GM12878 (cell line): ENCODE measurements at regions not wholly inside any gene's neighbourhood (a gene's known extent, or its start where the extent isn't known, plus 50 kb on each side); places are given as distances from the start of the nearest gene placed in this dataset.

Experiments used
- ASH2L ChIP-seq: fragments of 300-600, 200-600 bp; sonication (generic); IDR thresholded peaks from 2 replicates; pipeline ENCODE4 v1.6.1; 2017; ENCODE audit warnings: low read depth, mild to moderate bottlenecking, borderline replicate concordance
- ATF2 ChIP-seq: IDR thresholded peaks from 2 replicates; pipeline ENCODE4 v1.6.1; 2012; ENCODE audit warnings: low read length, inconsistent platforms
- CHD4 ChIP-seq: fragments of 200-600 bp; sonication (generic); IDR thresholded peaks from 2 replicates; pipeline ENCODE4 v1.6.1; 2016; ENCODE audit warnings: mild to moderate bottlenecking
- CREM ChIP-seq: IDR thresholded peaks from 2 replicates; pipeline ENCODE4 v1.6.1; 2014; ENCODE audit warnings: antibody characterized with exemption, low read depth
- CTCF ChIP-seq, 3 experiments: IDR thresholded peaks in 2 of 3; conservative IDR thresholded peaks in 1 of 3; 2 replicates each; pipeline ENCODE4 v1.5.1; 2011; ENCODE audit warnings: low read depth in 3 of 3, low read length in 3 of 3, mild to moderate bottlenecking in 3 of 3, control low read depth in 2 of 3, moderate library complexity in 2 of 3, inconsistent platforms in 1 of 3, mixed read lengths in 1 of 3; ENCODE audit not compliant: control insufficient read depth in 2 of 3, insufficient read depth in 1 of 3; ENCODE audit errors: extremely low read depth in 1 of 3
- EZH2 ChIP-seq: IDR thresholded peaks from 2 replicates; pipeline ENCODE4 v1.6.1; 2012; ENCODE audit warnings: low read depth, mild to moderate bottlenecking, control low read depth, inconsistent platforms, low read length, borderline replicate concordance; ENCODE audit not compliant: control insufficient read depth
- FOS ChIP-seq: IDR thresholded peaks from 3 replicates; pipeline ENCODE4 v1.6.1; 2011; ENCODE audit warnings: borderline replicate concordance; ENCODE audit not compliant: insufficient read length; ENCODE audit errors: extremely low read depth
- GABPA ChIP-seq: IDR thresholded peaks from 2 replicates; pipeline ENCODE4 v1.6.1; 2014; ENCODE audit warnings: antibody characterized with exemption, low read depth, mild to moderate bottlenecking, inconsistent platforms
- HCFC1 ChIP-seq: fragments of 150-350 bp; IDR thresholded peaks from 2 replicates; pipeline ENCODE4 v1.6.1; 2014; ENCODE audit warnings: low read length
- PRDM15 ChIP-seq: fragments of 450-650 bp; formaldehyde crosslinking; IDR thresholded peaks from 2 replicates; pipeline ENCODE4 v1.4.0; 2020; ENCODE audit warnings: mild to moderate bottlenecking, moderate library complexity
- TF ChIP-seq, protein P1 (sequence below): fragments of 450-650 bp; conservative IDR thresholded peaks from 2 replicates; pipeline ENCODE4 v1.6.1; 2017; ENCODE audit warnings: mild to moderate bottlenecking, moderate library complexity
- TF ChIP-seq, protein P2 (sequence below): fragments of 450-650 bp; IDR thresholded peaks from 2 replicates; pipeline ENCODE4 v1.6.1; 2017; ENCODE audit warnings: mild to moderate bottlenecking, moderate library complexity

DNA sequence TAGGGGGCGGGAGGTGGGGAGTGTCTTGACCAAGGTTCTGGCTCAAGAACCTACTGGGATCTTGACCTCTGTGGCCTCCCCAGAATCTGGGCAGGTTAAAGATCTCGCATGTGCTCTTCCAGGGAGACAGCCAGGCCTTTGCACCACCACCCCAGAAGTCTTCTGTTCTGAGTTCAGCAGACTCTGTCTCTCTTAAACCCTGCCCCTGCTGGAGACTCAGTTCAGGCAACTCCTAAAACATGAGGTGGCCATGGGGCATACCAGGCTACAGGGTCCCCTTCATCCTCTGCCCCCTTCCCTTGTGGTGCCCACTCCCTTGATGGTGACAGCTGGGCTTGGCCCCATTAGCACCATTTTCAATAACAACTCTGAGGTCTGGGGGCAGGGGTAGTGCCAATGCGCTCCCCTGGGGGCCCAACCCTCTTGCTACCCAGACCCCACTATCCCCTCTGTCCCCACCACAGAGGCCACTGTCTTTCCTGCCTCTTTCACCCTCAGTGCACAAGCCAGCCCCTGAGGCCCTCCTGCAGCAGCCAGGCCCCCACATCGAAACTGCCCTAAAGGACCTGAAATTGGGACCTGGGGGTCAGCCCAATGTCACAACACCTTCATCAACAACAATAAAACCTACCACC, 132.7 kb upstream of the RUNX3 start:
- TF ChIP-seq FOS (no peak), ASH2L (no peak), CTCF (IDR thresholded peaks at IDR 0.05 in 2 of 3, conservative IDR thresholded peaks at IDR 0.05 in 1 of 3; ENCODE audit: control insufficient read depth in 2 of 3, extremely low read depth in 1 of 3, insufficient read depth in 1 of 3, low read depth in 3 of 3, low read length in 3 of 3) (no peak), GABPA (no peak), CREM (no peak), PRDM15 (CRISPR knock-in tag) (no peak), ATF2 (no peak), EZH2 (no peak), HCFC1 (no peak), CHD4 (no peak)
- TF ChIP-seq, protein P1, sequence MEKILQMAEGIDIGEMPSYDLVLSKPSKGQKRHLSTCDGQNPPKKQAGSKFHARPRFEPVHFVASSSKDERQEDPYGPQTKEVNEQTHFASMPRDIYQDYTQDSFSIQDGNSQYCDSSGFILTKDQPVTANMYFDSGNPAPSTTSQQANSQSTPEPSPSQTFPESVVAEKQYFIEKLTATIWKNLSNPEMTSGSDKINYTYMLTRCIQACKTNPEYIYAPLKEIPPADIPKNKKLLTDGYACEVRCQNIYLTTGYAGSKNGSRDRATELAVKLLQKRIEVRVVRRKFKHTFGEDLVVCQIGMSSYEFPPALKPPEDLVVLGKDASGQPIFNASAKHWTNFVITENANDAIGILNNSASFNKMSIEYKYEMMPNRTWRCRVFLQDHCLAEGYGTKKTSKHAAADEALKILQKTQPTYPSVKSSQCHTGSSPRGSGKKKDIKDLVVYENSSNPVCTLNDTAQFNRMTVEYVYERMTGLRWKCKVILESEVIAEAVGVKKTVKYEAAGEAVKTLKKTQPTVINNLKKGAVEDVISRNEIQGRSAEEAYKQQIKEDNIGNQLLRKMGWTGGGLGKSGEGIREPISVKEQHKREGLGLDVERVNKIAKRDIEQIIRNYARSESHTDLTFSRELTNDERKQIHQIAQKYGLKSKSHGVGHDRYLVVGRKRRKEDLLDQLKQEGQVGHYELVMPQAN: no peak
- TF ChIP-seq, protein P2, sequence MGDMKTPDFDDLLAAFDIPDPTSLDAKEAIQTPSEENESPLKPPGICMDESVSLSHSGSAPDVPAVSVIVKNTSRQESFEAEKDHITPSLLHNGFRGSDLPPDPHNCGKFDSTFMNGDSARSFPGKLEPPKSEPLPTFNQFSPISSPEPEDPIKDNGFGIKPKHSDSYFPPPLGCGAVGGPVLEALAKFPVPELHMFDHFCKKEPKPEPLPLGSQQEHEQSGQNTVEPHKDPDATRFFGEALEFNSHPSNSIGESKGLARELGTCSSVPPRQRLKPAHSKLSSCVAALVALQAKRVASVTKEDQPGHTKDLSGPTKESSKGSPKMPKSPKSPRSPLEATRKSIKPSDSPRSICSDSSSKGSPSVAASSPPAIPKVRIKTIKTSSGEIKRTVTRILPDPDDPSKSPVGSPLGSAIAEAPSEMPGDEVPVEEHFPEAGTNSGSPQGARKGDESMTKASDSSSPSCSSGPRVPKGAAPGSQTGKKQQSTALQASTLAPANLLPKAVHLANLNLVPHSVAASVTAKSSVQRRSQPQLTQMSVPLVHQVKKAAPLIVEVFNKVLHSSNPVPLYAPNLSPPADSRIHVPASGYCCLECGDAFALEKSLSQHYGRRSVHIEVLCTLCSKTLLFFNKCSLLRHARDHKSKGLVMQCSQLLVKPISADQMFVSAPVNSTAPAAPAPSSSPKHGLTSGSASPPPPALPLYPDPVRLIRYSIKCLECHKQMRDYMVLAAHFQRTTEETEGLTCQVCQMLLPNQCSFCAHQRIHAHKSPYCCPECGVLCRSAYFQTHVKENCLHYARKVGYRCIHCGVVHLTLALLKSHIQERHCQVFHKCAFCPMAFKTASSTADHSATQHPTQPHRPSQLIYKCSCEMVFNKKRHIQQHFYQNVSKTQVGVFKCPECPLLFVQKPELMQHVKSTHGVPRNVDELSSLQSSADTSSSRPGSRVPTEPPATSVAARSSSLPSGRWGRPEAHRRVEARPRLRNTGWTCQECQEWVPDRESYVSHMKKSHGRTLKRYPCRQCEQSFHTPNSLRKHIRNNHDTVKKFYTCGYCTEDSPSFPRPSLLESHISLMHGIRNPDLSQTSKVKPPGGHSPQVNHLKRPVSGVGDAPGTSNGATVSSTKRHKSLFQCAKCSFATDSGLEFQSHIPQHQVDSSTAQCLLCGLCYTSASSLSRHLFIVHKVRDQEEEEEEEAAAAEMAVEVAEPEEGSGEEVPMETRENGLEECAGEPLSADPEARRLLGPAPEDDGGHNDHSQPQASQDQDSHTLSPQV: no peak
